ENCODE measurements at regions not wholly inside any gene's neighbourhood (a gene's known extent, or its start where the extent isn't known, plus 50 kb on each side); places are given as distances from the start of the nearest gene placed in this dataset.

DNA sequence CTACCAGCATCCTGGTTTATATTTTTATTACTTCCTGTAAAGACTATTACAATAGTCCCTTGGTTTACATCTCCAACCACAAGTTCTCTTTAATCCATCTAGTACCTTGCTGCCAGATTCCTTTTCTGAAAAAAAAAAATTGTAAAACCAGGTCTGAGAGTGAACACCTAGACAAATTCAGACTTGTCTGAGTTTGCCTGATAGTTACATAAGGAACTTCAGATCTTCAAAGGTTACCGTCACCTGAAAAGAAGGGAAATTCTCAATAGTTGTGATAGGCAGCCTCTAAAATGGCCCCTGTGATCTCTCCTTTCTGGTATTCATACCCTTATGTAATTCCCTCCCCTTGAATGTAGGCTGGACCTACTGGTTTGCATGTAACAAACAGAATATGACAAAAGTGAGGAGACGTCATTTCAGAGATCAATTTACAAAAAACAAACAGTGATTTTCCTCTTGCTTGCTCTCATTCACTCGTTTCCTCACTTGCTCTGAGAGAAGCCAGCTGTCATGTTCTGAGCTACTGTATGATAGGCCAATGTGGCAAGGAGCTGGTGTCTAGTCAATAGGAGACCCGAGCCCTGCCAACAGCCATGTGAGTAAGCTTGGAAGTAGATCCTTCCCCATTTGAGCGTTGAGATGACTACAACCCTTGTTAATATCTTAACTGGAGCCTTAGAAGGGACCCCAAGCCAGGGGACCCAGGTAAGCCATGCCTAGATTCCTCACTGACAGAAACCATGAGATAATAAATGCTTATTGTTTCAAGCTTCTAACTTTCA lies 110.9 kb upstream of the LSM8 start:
- no peaks in the 10 kb centered on the region for H3K4me1 ChIP-seq (ENCODE audit: control insufficient read depth in 3 of 3, insufficient read depth in 2 of 3, low read depth in 1 of 3, low read length in 2 of 3)
- no peaks in the 10 kb centered on the region for H3K36me3 ChIP-seq (ENCODE audit: control insufficient read depth in 3 of 3, insufficient read depth in 2 of 3, low read depth in 1 of 3, low read length in 3 of 3)
- H3K27me3 ChIP-seq (ENCODE audit: control insufficient read depth in 3 of 3, insufficient read depth in 3 of 3, low read length in 3 of 3), result peaks cover 0 to 3% (median 0%) of the 10 kb centered on the region in 3 donors
- FAIRE-seq (no peak), DNase-seq (no peak)
- no peak overlapping the region for H3K27ac ChIP-seq (ENCODE audit: low read depth in 1 of 3, low read length in 2 of 3)
- H3K4me3 ChIP-seq (ENCODE audit: low read depth in 1 of 3, low read length in 3 of 3), result no peak overlapping the region
- 54 to 69% (median 56%) methylated on average over 5 of the region's 5 CpGs for WGBS, 3 donors
- no peaks in the 10 kb centered on the region for H3K9me3 ChIP-seq (ENCODE audit: control insufficient read depth in 2 of 2, insufficient read depth in 1 of 2, low read depth in 1 of 2, low read length in 1 of 2)

DNA sequence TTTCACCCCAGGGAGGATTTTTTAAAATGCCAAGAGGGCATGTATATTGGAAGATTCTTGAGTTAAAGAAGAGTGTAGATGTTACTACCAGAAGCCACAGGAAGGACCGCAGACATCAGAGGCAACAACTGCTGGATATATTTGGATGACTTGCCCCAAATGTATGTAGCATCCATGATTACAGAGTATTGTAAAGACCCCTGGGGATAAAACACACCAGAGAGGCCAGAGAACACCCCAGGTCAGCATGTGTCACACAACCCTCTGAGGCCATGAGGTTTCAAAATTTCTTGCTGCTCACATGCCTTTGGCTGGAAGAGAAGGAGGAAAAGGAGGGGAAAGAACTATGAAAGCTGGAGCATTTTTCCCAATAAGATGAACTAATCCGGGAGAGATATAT lies 108.0 kb upstream of the LSM8 start:
- Histone ChIP-seq H3K9me3 (ENCODE audit: control insufficient read depth in 2 of 2, insufficient read depth in 1 of 2, low read depth in 1 of 2, low read length in 1 of 2) (no peaks in the 10 kb centered on the region), H3K4me3 (ENCODE audit: low read depth in 1 of 3, low read length in 3 of 3) (no peak overlapping the region), H3K27me3 (ENCODE audit: control insufficient read depth in 3 of 3, insufficient read depth in 3 of 3, low read length in 3 of 3) (no peaks in the 10 kb centered on the region), H3K27ac (ENCODE audit: low read depth in 1 of 3, low read length in 2 of 3) (no peak overlapping the region), H3K4me1 (ENCODE audit: control insufficient read depth in 3 of 3, insufficient read depth in 2 of 3, low read depth in 1 of 3, low read length in 2 of 3) (no peaks in the 10 kb centered on the region), H3K36me3 (ENCODE audit: control insufficient read depth in 3 of 3, insufficient read depth in 2 of 3, low read depth in 1 of 3, low read length in 3 of 3) (no peaks in the 10 kb centered on the region)
- FAIRE-seq (no peak), DNase-seq (no peak)
- 89 to 96% (median 94%) methylated on average over 2 of the region's 2 CpGs for WGBS, 3 donors

DNA sequence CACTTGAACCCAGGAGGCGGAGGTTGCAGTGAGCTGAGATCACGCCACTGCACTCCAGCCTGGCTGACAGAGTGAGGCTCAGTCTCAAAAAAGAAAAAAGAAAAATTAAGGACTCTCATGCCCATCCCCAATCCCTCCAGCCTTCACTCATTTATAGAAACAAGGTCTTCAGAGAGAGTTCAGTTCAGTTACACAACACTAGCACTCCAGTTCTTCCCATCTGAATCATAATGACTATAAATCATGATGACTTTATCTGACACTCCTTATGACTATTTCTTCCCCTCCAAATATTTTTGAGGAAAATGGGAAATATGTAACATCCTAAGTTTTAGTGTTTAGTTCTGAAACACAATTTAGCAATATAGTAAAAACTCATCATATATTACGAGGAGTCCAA lies 107.4 kb upstream of the LSM8 start:
- Histone ChIP-seq H3K9me3 (ENCODE audit: control insufficient read depth in 2 of 2, insufficient read depth in 1 of 2, low read depth in 1 of 2, low read length in 1 of 2) (no peaks in the 10 kb centered on the region), H3K4me1 (ENCODE audit: control insufficient read depth in 3 of 3, insufficient read depth in 2 of 3, low read depth in 1 of 3, low read length in 2 of 3) (no peaks in the 10 kb centered on the region), H3K27ac (ENCODE audit: low read depth in 1 of 3, low read length in 2 of 3) (no peak overlapping the region), H3K27me3 (ENCODE audit: control insufficient read depth in 3 of 3, insufficient read depth in 3 of 3, low read length in 3 of 3) (no peaks in the 10 kb centered on the region), H3K4me3 (ENCODE audit: low read depth in 1 of 3, low read length in 3 of 3) (no peak overlapping the region), H3K36me3 (ENCODE audit: control insufficient read depth in 3 of 3, insufficient read depth in 2 of 3, low read depth in 1 of 3, low read length in 3 of 3) (no peaks in the 10 kb centered on the region)
- DNase-seq (no peak), FAIRE-seq (no peak)
- 70 to 91% (median 91%) methylated on average over 3 of the region's 3 CpGs for WGBS, 3 donors

DNA sequence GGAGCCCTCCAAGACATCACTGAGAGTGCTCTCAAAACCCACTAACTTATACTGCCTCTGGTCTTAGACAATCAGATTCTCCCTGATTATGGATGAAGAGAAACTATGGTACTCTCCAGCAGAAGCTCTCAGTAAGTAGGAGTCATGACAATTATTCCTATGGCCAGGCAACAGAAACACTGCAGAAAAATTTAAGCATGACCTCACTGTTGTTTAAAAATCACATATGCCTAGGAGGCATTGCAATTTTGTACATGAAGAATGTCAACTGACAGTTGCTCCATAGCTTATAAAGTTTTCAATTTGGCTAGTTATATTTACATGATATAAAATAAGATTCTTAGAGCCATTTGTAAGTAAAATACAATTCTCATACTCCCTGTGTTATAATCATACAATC lies 105.9 kb upstream of the LSM8 start:
- Histone ChIP-seq H3K36me3 (ENCODE audit: control insufficient read depth in 3 of 3, insufficient read depth in 2 of 3, low read depth in 1 of 3, low read length in 3 of 3) (no peaks in the 10 kb centered on the region), H3K27me3 (ENCODE audit: control insufficient read depth in 3 of 3, insufficient read depth in 3 of 3, low read length in 3 of 3) (no peaks in the 10 kb centered on the region), H3K27ac (ENCODE audit: low read depth in 1 of 3, low read length in 2 of 3) (no peak overlapping the region), H3K9me3 (ENCODE audit: control insufficient read depth in 2 of 2, insufficient read depth in 1 of 2, low read depth in 1 of 2, low read length in 1 of 2) (no peaks in the 10 kb centered on the region), H3K4me3 (ENCODE audit: low read depth in 1 of 3, low read length in 3 of 3) (no peak overlapping the region), H3K4me1 (ENCODE audit: control insufficient read depth in 3 of 3, insufficient read depth in 2 of 3, low read depth in 1 of 3, low read length in 2 of 3) (no peaks in the 10 kb centered on the region)
- DNase-seq, result no peak
- FAIRE-seq, result no peak

DNA sequence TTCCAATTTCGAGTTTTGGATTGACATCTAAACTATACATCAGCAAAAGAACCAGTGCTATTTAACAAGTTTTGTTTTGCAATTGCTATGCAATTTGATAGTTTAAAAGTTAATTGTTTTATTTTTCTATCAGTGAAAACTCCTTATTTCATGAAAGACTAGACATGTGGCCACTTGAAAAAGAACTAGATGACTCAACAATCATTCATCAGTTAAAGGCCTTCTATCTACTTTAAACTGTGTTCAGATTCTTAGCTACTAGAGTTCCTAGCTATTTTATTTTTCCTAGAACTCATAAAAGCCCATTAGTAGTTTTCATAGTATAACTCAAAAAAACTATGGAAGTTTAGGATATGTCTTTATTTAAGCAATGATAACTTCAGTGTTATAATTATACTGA lies 104.6 kb upstream of the LSM8 start:
- FAIRE-seq, result no peak

DNA sequence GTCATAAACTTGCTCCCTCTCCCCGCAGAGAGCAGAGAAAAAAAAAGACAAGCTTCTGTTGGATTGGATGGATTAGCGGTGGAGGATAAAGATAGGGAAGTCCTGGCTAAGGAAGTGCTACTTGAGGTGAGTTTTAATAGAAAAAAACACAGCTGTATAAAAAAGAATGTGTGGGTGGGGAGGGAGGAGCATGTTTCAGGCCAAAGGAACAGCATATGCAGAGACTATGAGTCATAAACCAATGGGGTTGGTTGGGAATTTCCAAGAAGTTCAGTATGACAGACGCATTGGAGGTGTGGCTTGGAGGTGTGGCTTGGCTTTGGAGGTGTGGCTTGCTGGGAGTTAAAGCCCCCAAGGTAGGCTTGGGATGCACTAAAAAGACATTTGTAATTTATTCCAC lies 103.0 kb upstream of the LSM8 start:
- no peak overlapping the region for H3K4me3 ChIP-seq (ENCODE audit: low read depth in 1 of 3, low read length in 3 of 3)
- H3K27ac ChIP-seq (ENCODE audit: low read depth in 1 of 3, low read length in 2 of 3), result no peak overlapping the region
- no peaks in the 10 kb centered on the region for H3K4me1 ChIP-seq (ENCODE audit: control insufficient read depth in 3 of 3, insufficient read depth in 2 of 3, low read depth in 1 of 3, low read length in 2 of 3)
- WGBS, 3 donors, result 12 to 61% (median 35%) methylated on average over 3 of the region's 3 CpGs
- no peaks in the 10 kb centered on the region for H3K9me3 ChIP-seq (ENCODE audit: control insufficient read depth in 2 of 2, insufficient read depth in 1 of 2, low read depth in 1 of 2, low read length in 1 of 2)
- no peak for FAIRE-seq
- DNase-seq, result peak in 1 of 2 donors; percentile 17
- H3K27me3 ChIP-seq (ENCODE audit: control insufficient read depth in 3 of 3, insufficient read depth in 3 of 3, low read length in 3 of 3), result no peaks in the 10 kb centered on the region
- H3K36me3 ChIP-seq (ENCODE audit: control insufficient read depth in 3 of 3, insufficient read depth in 2 of 3, low read depth in 1 of 3, low read length in 3 of 3), result no peaks in the 10 kb centered on the region

More for the DNA sequence above, 104.6 kb upstream of the LSM8 start:
- DNase-seq, result no peak
- Histone ChIP-seq H3K27me3 (ENCODE audit: control insufficient read depth in 3 of 3, insufficient read depth in 3 of 3, low read length in 3 of 3) (no peaks in the 10 kb centered on the region), H3K4me1 (ENCODE audit: control insufficient read depth in 3 of 3, insufficient read depth in 2 of 3, low read depth in 1 of 3, low read length in 2 of 3) (no peaks in the 10 kb centered on the region), H3K27ac (ENCODE audit: low read depth in 1 of 3, low read length in 2 of 3) (no peak overlapping the region), H3K9me3 (ENCODE audit: control insufficient read depth in 2 of 2, insufficient read depth in 1 of 2, low read depth in 1 of 2, low read length in 1 of 2) (no peaks in the 10 kb centered on the region), H3K4me3 (ENCODE audit: low read depth in 1 of 3, low read length in 3 of 3) (no peak overlapping the region), H3K36me3 (ENCODE audit: control insufficient read depth in 3 of 3, insufficient read depth in 2 of 3, low read depth in 1 of 3, low read length in 3 of 3) (no peaks in the 10 kb centered on the region)
- 74 to 88% (median 85%) methylated on average over 1 of the region's 1 CpG for WGBS, 3 donors

DNA sequence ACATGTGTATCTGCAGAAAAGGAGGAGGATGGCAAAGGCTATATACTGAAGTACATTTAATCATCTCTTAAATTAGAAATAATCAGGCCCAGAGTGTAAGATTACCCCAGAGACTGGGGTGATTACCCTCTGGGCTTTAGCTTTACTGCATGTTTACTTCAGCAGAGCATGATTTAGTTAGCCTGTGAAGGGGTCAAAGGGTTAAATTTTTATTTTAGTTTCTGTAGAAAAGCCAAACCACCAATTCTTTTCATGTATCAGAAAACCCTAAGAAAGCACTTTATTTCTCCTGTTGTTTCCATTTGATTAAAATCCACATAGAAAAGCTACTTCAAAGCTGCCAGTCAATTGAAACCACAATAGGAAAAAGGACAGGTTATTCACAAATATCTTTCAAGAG lies 101.5 kb upstream of the LSM8 start:
- no peaks in the 10 kb centered on the region for H3K9me3 ChIP-seq (ENCODE audit: control insufficient read depth in 2 of 2, insufficient read depth in 1 of 2, low read depth in 1 of 2, low read length in 1 of 2)
- no peaks in the 10 kb centered on the region for H3K27me3 ChIP-seq (ENCODE audit: control insufficient read depth in 3 of 3, insufficient read depth in 3 of 3, low read length in 3 of 3)
- no peak for FAIRE-seq
- no peak overlapping the region for H3K4me3 ChIP-seq (ENCODE audit: low read depth in 1 of 3, low read length in 3 of 3)
- no peaks in the 10 kb centered on the region for H3K4me1 ChIP-seq (ENCODE audit: control insufficient read depth in 3 of 3, insufficient read depth in 2 of 3, low read depth in 1 of 3, low read length in 2 of 3)
- DNase-seq, result no peak
- H3K27ac ChIP-seq (ENCODE audit: low read depth in 1 of 3, low read length in 2 of 3), result no peak overlapping the region
- no peaks in the 10 kb centered on the region for H3K36me3 ChIP-seq (ENCODE audit: control insufficient read depth in 3 of 3, insufficient read depth in 2 of 3, low read depth in 1 of 3, low read length in 3 of 3)

DNA sequence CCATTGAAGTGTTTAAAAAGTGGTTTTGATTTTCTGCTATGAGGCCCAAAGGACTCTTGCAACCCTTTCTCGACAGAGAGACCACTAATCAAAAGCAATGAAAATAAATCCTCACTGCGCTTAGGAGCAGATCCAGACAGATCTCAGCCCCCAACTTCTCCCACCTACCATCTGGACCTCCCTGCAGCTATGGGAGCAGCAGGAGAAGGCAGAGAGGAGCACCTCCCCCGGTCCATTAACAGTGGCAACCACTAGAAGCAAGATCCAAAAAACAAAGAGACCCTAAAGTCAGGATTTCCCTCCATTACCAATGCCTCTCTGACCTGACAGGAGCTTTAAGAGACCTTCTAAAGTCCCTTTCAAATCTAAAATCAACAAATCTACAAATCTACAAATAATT lies 99.0 kb upstream of the LSM8 start:
- whole genome bisulfite sequencing, 3 donors, result 65 to 81% (median 75%) methylated on average over 3 of the region's 3 CpGs
- H3K4me1 ChIP-seq (ENCODE audit: control insufficient read depth in 3 of 3, insufficient read depth in 2 of 3, low read depth in 1 of 3, low read length in 2 of 3), result no peaks in the 10 kb centered on the region
- DNase-seq (no peak), FAIRE-seq (no peak)
- H3K4me3 ChIP-seq (ENCODE audit: low read depth in 1 of 3, low read length in 3 of 3), result no peak overlapping the region
- no peaks in the 10 kb centered on the region for H3K9me3 ChIP-seq (ENCODE audit: control insufficient read depth in 2 of 2, insufficient read depth in 1 of 2, low read depth in 1 of 2, low read length in 1 of 2)
- H3K27me3 ChIP-seq (ENCODE audit: control insufficient read depth in 3 of 3, insufficient read depth in 3 of 3, low read length in 3 of 3), result no peaks in the 10 kb centered on the region
- H3K36me3 ChIP-seq (ENCODE audit: control insufficient read depth in 3 of 3, insufficient read depth in 2 of 3, low read depth in 1 of 3, low read length in 3 of 3), result no peaks in the 10 kb centered on the region
- H3K27ac ChIP-seq (ENCODE audit: low read depth in 1 of 3, low read length in 2 of 3), result no peak overlapping the region

DNA sequence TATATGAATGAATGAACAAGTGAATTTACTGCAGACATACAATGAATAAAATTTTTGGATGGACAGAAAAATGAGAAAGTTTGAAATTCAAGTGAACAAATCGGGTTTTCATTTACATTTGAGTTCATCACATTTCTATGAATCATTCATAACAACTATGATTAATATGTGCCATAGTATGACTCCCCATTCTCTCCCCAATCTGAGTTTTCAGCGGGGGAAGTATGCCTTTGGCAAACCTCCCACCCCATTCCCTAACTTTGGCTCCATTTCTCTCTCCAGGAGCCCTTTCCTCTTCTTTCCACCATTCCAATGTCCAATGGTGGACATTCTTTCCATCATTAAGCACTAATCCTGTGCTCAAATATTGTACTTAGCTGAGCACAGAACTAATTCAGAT lies 96.8 kb upstream of the LSM8 start:
- FAIRE-seq (no peak), DNase-seq (no peak)
- H3K9me3 ChIP-seq (ENCODE audit: control insufficient read depth in 2 of 2, insufficient read depth in 1 of 2, low read depth in 1 of 2, low read length in 1 of 2), result no peaks in the 10 kb centered on the region
- H3K27me3 ChIP-seq (ENCODE audit: control insufficient read depth in 3 of 3, insufficient read depth in 3 of 3, low read length in 3 of 3), result no peaks in the 10 kb centered on the region
- H3K36me3 ChIP-seq (ENCODE audit: control insufficient read depth in 3 of 3, insufficient read depth in 2 of 3, low read depth in 1 of 3, low read length in 3 of 3), result no peaks in the 10 kb centered on the region
- no peak overlapping the region for H3K27ac ChIP-seq (ENCODE audit: low read depth in 1 of 3, low read length in 2 of 3)
- H3K4me1 ChIP-seq (ENCODE audit: control insufficient read depth in 3 of 3, insufficient read depth in 2 of 3, low read depth in 1 of 3, low read length in 2 of 3), result no peaks in the 10 kb centered on the region
- WGBS, 3 donors, result 76 to 89% (median 80%) methylated on average over 2 of the region's 2 CpGs
- no peak overlapping the region for H3K4me3 ChIP-seq (ENCODE audit: low read depth in 1 of 3, low read length in 3 of 3)
